ENCODE measurements at regions not wholly inside any gene's neighbourhood (a gene's known extent, or its start where the extent isn't known, plus 50 kb on each side); places are given as distances from the start of the nearest gene placed in this dataset.

GRCh38 chr1:48055876-48056764 is 58.9 kb upstream of the TRABD2B start:
- peak in 1 of 4 donors; percentile 25 for ATAC-seq
- WGBS (ENCODE audit: insufficient coverage, low coverage, low lambda C conversion rate, missing lambda C conversion rate) = 68% methylated on average over 9 of the region's 9 CpGs
- Histone ChIP-seq H3K4me1 (no peaks in the 10 kb centered on the region), H3K36me3 (no peaks in the 10 kb centered on the region), H3K27me3 (no peaks in the 10 kb centered on the region), H3K4me3 (no peak overlapping the region), H3K9me3 (no peaks in the 10 kb centered on the region), H3K27ac (no peak overlapping the region)
- DNase-seq = no peak
- intact Hi-C loops (cut with DNase I) = loop anchor here in 1 of 2 donors (10.0 kb wide), 1 partner anchor 61 kb away; the partner anchor contains the start of gene TRABD2B
- TF ChIP-seq CTCF (IDR thresholded peaks at IDR 0.05) (no peak), POLR2A (IDR thresholded peaks at IDR 0.05) (no peak)

GRCh38 chr1:48054232-48054631 is 57.0 kb upstream of the TRABD2B start:
- ATAC-seq (no peak), DNase-seq (no peak)
- no peaks in the 10 kb centered on the region for H3K4me1 ChIP-seq
- no peak overlapping the region for H3K4me3 ChIP-seq
- TF ChIP-seq POLR2A (IDR thresholded peaks at IDR 0.05) = no peak
- no peak for TF ChIP-seq CTCF (IDR thresholded peaks at IDR 0.05)
- H3K36me3 ChIP-seq = no peaks in the 10 kb centered on the region
- no peaks in the 10 kb centered on the region for H3K9me3 ChIP-seq
- H3K27ac ChIP-seq = no peak overlapping the region
- intact Hi-C loops (cut with DNase I) = loop anchor here in 1 of 2 donors (10.0 kb wide), 1 partner anchor 59 kb away; the partner anchor contains the start of gene TRABD2B
- no peaks in the 10 kb centered on the region for H3K27me3 ChIP-seq

GRCh38 chr1:48052923-48053291 is 55.7 kb upstream of the TRABD2B start:
- Histone ChIP-seq H3K36me3 (no peaks in the 10 kb centered on the region), H3K4me1 (no peaks in the 10 kb centered on the region), H3K27me3 (no peaks in the 10 kb centered on the region), H3K4me3 (no peak overlapping the region), H3K9me3 (no peaks in the 10 kb centered on the region), H3K27ac (no peak overlapping the region)
- intact Hi-C loops (cut with DNase I) = loop anchor here in 1 of 2 donors (10.0 kb wide), 1 partner anchor 58 kb away; the partner anchor contains the start of gene TRABD2B
- DNase-seq (no peak), ATAC-seq (no peak)
- WGBS (ENCODE audit: insufficient coverage, low coverage, low lambda C conversion rate, missing lambda C conversion rate) = 71% methylated on average over 1 of the region's 1 CpG
- TF ChIP-seq CTCF (IDR thresholded peaks at IDR 0.05) (no peak), POLR2A (IDR thresholded peaks at IDR 0.05) (no peak)

GRCh38 chr1:48051466-48052126 is 54.4 kb upstream of the TRABD2B start:
- no peaks in the 10 kb centered on the region for H3K36me3 ChIP-seq
- H3K4me1 ChIP-seq = no peaks in the 10 kb centered on the region
- 76% methylated on average over 3 of the region's 5 CpGs for WGBS (ENCODE audit: insufficient coverage, low coverage, low lambda C conversion rate, missing lambda C conversion rate)
- H3K9me3 ChIP-seq = no peaks in the 10 kb centered on the region
- H3K4me3 ChIP-seq = no peak overlapping the region
- ATAC-seq (no peak), DNase-seq (no peak)
- H3K27ac ChIP-seq = no peak overlapping the region
- no peaks in the 10 kb centered on the region for H3K27me3 ChIP-seq
- intact Hi-C loops (cut with DNase I) = loop anchor here in 1 of 2 donors (10.0 kb wide), 1 partner anchor 57 kb away; the partner anchor contains the start of gene TRABD2B
- no peak for TF ChIP-seq CTCF (IDR thresholded peaks at IDR 0.05)
- no peak for TF ChIP-seq POLR2A (IDR thresholded peaks at IDR 0.05)

Measured in right lobe of liver (tissue), 6 donors.